Aorta (tissue), 5 donors: ENCODE measurements at regions not wholly inside any gene's neighbourhood (a gene's known extent, or its start where the extent isn't known, plus 50 kb on each side); places are given as distances from the start of the nearest gene placed in this dataset.
"Not testable (repeated sequence)": the region's sequence is repeated elsewhere in the genome, so short reads cannot be mapped to it uniquely, and the experiment has no call there.

Source experiments
- ATAC-seq: fragments of 200-7000 bp; cut with Tn5 transposase; one replicate; pipeline ENCODE4 v1.9.1; 2022; ENCODE audit warnings: moderate library complexity; ENCODE audit not compliant: low FRiP score
- DNase-seq, 2 donors: peaks; one replicate each; pipeline ENCODE4 v3.0.0-alpha.2; 2020
- H3K27ac ChIP-seq, 2 donors: one replicate each; pipeline ENCODE4 v1.5.1; 2013; ENCODE audit warnings: low read length in 2 of 2, mild to moderate bottlenecking in 2 of 2, moderate library complexity in 2 of 2, control low read depth in 1 of 2, inconsistent platforms in 1 of 2, low read depth in 1 of 2
- H3K27me3 ChIP-seq, 2 donors: one replicate each; pipeline ENCODE4 v1.6.1; 2013; ENCODE audit warnings: control low read depth in 1 of 2, low read length in 1 of 2, mild to moderate bottlenecking in 1 of 2, moderate library complexity in 1 of 2; ENCODE audit not compliant: insufficient read depth in 2 of 2, control insufficient read depth in 1 of 2
- H3K36me3 ChIP-seq, 2 donors: one replicate each; pipeline ENCODE4 v1.6.1; 2013; ENCODE audit warnings: control low read depth in 1 of 2, low read length in 1 of 2, mild to moderate bottlenecking in 1 of 2; ENCODE audit not compliant: insufficient read depth in 2 of 2, control insufficient read depth in 1 of 2
- H3K4me1 ChIP-seq, 2 donors: one replicate each; pipeline ENCODE4 v1.6.1; 2013; ENCODE audit warnings: low read length in 2 of 2, control low read depth in 1 of 2, mild to moderate bottlenecking in 1 of 2, moderate library complexity in 1 of 2; ENCODE audit not compliant: insufficient read depth in 2 of 2, control insufficient read depth in 1 of 2
- H3K4me3 ChIP-seq, 2 donors: one replicate each; pipeline ENCODE4 v1.5.1; 2013; ENCODE audit warnings: low read length in 2 of 2, control low read depth in 1 of 2, mild to moderate bottlenecking in 1 of 2
- H3K9me3 ChIP-seq: one replicate; pipeline ENCODE4 v1.6.1; 2013; ENCODE audit warnings: mild to moderate bottlenecking, low read length; ENCODE audit not compliant: control insufficient read depth
- WGBS, 2 donors: extraction: QIAGEN DNeasy Blood & Tissue Kit; methylation state at CpG; one replicate each; pipeline ENCODE4 v1.1.7; 2013; 5-methylcytosine and 5-hydroxymethylcytosine counted together
- intact Hi-C, 2 donors: fragments of 100-400 bp; cut with DNase I; formaldehyde crosslinking; loops; one replicate each; pipeline versions ENCODE4 v1.14.2 to v1.15.0; 2022
- donor health status: healthy with polysubstance abuse.
- donor health status: Bipolar disorder and iron deficiency.
- donor health status: DM: no; HTN: no; CAD: no.
- donor health status: DM: no; HTN: no; CAD: no.
- donor health status: DM: yes; HTN: yes; CAD: no.

DNA sequence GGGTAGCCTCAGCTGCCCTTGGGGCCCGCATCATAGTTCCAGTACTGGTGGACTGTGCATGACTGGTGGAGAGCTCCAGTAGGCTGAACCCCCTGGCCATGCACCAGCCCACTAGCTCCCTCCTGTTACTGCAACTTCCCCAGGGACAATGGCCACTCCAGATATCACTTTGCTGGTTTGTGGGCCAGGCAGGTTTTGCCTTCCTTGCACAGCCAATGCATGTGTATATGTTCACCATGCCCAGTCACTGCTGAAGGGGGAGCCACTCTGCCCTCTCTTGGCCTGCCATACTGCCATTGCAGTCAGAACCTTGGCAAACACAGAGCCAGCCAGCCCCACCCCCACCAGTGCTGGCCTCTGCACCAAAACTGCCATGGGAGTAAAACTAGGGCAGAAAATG, 2095.3 kb upstream of the RAG2 start:
- H3K4me3 ChIP-seq: no peak overlapping the region
- no peak for ATAC-seq
- no peak overlapping the region for H3K27ac ChIP-seq
- 97 to 100% methylated on average over 1 of the region's 1 CpG for WGBS, 2 donors
- H3K4me1 ChIP-seq: no peaks in the 10 kb centered on the region
- no peak for DNase-seq
- H3K9me3 ChIP-seq: peaks cover 1% of the 10 kb centered on the region
- H3K27me3 ChIP-seq: no peaks in the 10 kb centered on the region
- no peaks in the 10 kb centered on the region for H3K36me3 ChIP-seq
- intact Hi-C loops: no loop called here

DNA sequence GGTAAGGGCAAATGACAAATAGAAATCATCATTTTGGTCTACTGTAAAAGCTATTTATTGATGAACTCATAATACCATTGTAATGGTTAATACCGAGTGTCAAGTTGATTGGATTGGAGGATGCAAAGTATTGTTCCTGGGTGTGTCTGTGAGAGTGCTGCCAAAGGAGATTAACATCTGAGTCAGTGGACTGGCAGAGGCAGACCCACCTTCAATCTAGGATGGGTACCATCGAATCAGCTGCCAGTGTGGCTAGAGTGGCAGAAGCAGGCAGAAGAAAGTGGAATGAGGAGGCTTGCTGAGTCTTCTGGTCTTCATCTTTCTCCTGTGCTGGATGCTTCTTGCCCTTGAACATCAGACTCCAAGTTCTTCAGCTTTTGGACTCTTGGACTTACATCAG, 2092.2 kb upstream of the RAG2 start:
- intact Hi-C loops, H3K27ac ChIP-seq, H3K4me1 ChIP-seq, H3K36me3 ChIP-seq, H3K4me3 ChIP-seq, DNase-seq, H3K9me3 ChIP-seq, ATAC-seq, H3K27me3 ChIP-seq: not testable (repeated sequence)
- 83 to 93% methylated on average over 2 of the region's 2 CpGs for WGBS, 2 donors

DNA sequence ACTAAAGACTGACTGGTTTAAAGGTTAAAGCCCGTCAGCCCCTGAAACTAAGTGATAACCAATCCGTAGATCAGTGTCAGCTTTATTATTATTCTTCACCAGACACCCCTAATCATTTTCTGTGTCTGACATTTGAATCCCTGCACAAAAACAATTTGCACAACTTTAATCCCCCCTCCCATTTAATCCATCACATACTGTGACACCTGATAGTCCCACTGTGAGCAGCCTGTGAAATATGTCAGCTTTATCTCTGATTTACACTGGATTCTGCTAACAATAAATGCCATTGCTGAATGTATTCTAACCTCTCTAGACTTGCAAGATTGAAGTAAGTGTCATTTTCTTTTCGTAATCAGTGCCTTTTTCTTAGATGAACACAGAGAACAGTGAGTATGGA, 2089.0 kb upstream of the RAG2 start:
- H3K36me3 ChIP-seq: no peaks in the 10 kb centered on the region
- no peaks in the 10 kb centered on the region for H3K27me3 ChIP-seq
- no peak overlapping the region for H3K27ac ChIP-seq
- no peak for DNase-seq
- ATAC-seq: no peak
- H3K4me3 ChIP-seq: no peak overlapping the region
- H3K9me3 ChIP-seq: no peaks in the 10 kb centered on the region
- intact Hi-C loops: no loop called here
- H3K4me1 ChIP-seq: no peaks in the 10 kb centered on the region
- 53 to 57% methylated on average over 3 of the region's 3 CpGs for WGBS, 2 donors

DNA sequence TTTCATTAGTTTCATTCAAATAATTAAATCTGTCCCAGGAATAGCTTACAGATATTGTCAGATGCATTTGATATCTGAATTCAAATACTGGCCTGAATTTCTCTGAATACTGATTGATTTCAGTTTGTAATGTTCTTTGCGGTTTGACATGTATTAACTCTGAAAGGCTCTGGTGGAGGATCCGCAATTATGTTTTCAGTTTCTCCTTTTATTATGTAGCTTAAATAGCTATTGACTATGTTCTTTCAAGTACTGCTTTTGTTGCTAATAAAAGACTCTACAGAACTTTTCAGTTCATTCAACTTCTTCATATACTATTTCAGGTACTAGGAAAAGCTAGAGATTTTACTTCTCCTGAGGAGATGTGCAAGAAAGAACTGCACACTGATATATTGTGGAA, 2085.4 kb upstream of the RAG2 start:
- ATAC-seq (no peak), DNase-seq (no peak)
- H3K9me3 ChIP-seq: no peaks in the 10 kb centered on the region
- H3K27me3 ChIP-seq: no peaks in the 10 kb centered on the region
- intact Hi-C loops: no loop called here
- H3K4me1 ChIP-seq: no peaks in the 10 kb centered on the region
- H3K27ac ChIP-seq: no peak overlapping the region
- 93 to 95% methylated on average over 2 of the region's 2 CpGs for WGBS, 2 donors
- H3K4me3 ChIP-seq: no peak overlapping the region
- no peaks in the 10 kb centered on the region for H3K36me3 ChIP-seq

DNA sequence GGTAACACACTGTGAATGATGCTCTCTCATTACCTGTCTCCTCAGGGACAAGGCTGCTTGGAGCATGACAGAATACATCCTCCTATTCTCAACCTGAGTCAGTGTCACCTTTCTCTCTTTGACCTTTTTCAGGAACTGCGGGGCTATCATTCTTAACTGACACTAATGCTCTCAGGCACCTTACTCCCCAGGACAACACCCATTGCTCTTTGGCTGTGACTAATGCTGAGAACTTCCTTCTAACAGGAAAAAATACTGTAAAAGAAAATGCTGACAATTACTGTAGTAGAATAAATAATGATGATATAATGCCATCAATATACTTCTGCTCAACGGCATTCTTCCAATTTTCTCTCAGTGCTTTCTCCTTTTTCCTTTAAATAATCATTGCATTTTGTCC, 2082.7 kb upstream of the RAG2 start:
- no peak overlapping the region for H3K27ac ChIP-seq
- DNase-seq (no peak), ATAC-seq (no peak)
- H3K9me3 ChIP-seq: no peaks in the 10 kb centered on the region
- intact Hi-C loops: no loop called here
- H3K4me3 ChIP-seq: no peak overlapping the region
- WGBS, 2 donors: 87 to 89% methylated on average over 2 of the region's 2 CpGs
- H3K36me3 ChIP-seq: no peaks in the 10 kb centered on the region
- no peaks in the 10 kb centered on the region for H3K27me3 ChIP-seq
- no peaks in the 10 kb centered on the region for H3K4me1 ChIP-seq

DNA sequence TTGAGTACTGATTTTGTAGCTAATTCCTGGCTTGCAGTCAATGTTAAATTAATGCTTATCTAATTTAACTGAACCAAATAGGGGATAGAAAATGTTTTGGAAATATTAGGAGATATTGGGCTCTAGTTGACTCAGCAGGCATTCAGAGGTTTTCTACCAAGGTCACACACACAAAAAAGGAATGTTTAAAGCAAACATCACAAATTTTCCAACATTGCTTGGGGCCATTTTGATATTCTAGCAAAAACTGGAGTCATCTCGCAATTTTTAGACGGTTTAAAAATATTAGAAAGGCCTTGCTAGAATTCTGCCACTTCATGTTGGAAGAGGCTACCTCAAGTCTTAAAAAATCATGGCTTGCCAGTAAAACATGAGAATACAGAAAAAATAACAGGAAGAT, 2082.1 kb upstream of the RAG2 start:
- Histone ChIP-seq H3K4me3 (no peak overlapping the region), H3K4me1 (no peaks in the 10 kb centered on the region), H3K9me3 (no peaks in the 10 kb centered on the region), H3K27me3 (no peaks in the 10 kb centered on the region), H3K36me3 (no peaks in the 10 kb centered on the region), H3K27ac (no peak overlapping the region)
- intact Hi-C loops: no loop called here
- 50 to 56% methylated on average over 2 of the region's 2 CpGs for WGBS, 2 donors
- ATAC-seq (no peak), DNase-seq (no peak)

DNA sequence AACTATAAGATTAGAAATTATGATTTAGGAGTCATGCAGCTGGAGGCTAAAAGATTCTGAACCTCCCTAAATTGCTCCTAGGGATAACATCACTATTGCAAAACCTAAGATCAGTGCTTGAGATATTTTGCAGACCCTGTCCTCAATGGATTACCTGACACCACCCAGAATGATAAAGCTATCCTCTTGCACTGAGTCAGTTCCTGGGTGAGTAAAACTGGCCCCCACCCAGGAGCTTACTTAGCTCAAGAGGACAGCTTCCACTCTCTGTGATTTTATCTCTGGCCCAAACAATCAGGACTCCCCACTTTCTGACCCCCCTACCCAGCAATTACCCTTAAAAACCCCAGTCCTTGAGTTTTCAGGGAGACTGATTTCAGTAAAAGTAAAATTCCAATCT, 2074.4 kb upstream of the RAG2 start:
- H3K9me3 ChIP-seq: no peaks in the 10 kb centered on the region
- H3K36me3 ChIP-seq: no peaks in the 10 kb centered on the region
- no peaks in the 10 kb centered on the region for H3K4me1 ChIP-seq
- no peak overlapping the region for H3K27ac ChIP-seq
- ATAC-seq (no peak), DNase-seq (no peak)
- intact Hi-C loops: no loop called here
- H3K4me3 ChIP-seq: no peak overlapping the region
- H3K27me3 ChIP-seq: no peaks in the 10 kb centered on the region

DNA sequence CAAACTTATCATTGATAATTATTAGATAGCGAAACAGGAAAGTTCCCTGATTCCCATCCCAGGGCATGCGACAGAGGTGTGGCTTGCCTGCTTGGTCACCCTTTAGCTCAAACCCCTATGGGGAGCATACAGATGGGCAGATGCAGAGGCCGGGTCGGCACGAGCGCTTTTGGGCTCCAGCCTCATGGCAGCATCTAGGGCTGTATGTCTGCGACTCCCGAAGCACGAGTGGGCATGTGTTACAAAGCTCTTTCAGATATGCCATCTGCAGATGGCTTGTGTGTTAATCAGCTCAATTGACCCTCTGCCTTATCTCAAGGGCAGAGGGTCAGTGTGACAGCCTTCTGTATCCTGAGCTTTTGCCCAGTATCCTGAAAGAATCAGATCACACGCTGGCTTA, 2069.3 kb upstream of the RAG2 start:
- Histone ChIP-seq H3K36me3 (no peaks in the 10 kb centered on the region), H3K27me3 (no peaks in the 10 kb centered on the region), H3K4me1 (no peaks in the 10 kb centered on the region), H3K4me3 (no peak overlapping the region), H3K27ac (no peak overlapping the region), H3K9me3 (no peaks in the 10 kb centered on the region)
- WGBS, 2 donors: 93 to 94% methylated on average over 10 of the region's 10 CpGs
- no peak for DNase-seq
- ATAC-seq: no peak
- intact Hi-C loops: no loop called here

DNA sequence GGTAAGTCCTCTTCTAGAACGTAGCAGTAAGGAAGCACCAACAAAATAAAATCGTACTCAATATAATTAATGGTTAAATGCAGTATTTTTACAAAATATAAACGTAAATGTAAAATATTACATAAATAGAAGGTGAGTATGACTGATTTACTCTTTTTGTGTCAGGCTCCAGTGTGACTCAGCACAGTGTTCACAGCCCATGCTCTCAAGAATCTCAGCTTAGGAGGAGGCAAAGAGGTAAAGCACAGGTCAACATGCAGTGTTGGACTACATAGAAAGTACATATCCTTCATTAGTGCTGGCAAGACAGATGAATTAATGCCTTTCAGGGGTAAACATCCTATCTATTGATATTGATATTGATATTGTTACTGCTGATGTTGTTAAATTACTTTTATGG, 2050.6 kb upstream of the RAG2 start:
- intact Hi-C loops: no loop called here
- ATAC-seq: no peak
- 53 to 59% methylated on average over 3 of the region's 3 CpGs for WGBS, 2 donors

DNA sequence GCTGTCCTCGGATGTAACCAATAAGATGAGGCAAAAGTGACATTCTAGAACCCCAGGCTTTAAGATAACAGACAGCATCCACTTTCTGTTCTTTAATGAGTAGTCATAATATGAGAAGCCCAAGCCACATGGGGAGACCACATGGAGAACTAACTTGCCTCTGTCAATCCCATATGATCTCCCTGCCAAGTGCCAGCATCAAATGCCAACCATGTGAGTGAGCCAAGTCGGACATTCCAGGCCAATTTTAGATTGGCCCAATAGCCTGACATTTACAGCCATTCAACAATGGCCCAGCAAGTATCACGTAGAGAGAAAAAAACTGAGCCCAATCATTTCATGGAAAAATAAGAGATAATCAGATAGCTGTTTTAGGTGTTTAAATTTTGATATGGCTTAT, 2048.3 kb upstream of the RAG2 start:
- no peak for ATAC-seq
- WGBS, 2 donors: 38 to 39% methylated on average over 3 of the region's 3 CpGs
- intact Hi-C loops: no loop called here

More for the DNA sequence above, 2050.6 kb upstream of the RAG2 start:
- no peaks in the 10 kb centered on the region for H3K9me3 ChIP-seq
- no peak for DNase-seq
- no peak overlapping the region for H3K4me3 ChIP-seq
- H3K4me1 ChIP-seq: no peaks in the 10 kb centered on the region
- H3K27ac ChIP-seq: no peak overlapping the region
- H3K36me3 ChIP-seq: no peaks in the 10 kb centered on the region
- H3K27me3 ChIP-seq: no peaks in the 10 kb centered on the region

More for the DNA sequence above, 2048.3 kb upstream of the RAG2 start:
- no peak overlapping the region for H3K4me3 ChIP-seq
- no peaks in the 10 kb centered on the region for H3K9me3 ChIP-seq
- H3K36me3 ChIP-seq: no peaks in the 10 kb centered on the region
- no peaks in the 10 kb centered on the region for H3K4me1 ChIP-seq
- no peak overlapping the region for H3K27ac ChIP-seq
- H3K27me3 ChIP-seq: no peaks in the 10 kb centered on the region
- no peak for DNase-seq
